ENCODE measurements at regions not wholly inside any gene's neighbourhood (a gene's known extent, or its start where the extent isn't known, plus 50 kb on each side); places are given as distances from the start of the nearest gene placed in this dataset.
"Not testable (repeated sequence)": the region's sequence is repeated elsewhere in the genome, so short reads cannot be mapped to it uniquely, and the experiment has no call there.

GRCh38 chr4:128758314-128758922 is 51.1 kb upstream of the JADE1 start:
- DNase-seq = no peak

GRCh38 chr4:128757712-128758111 is 51.8 kb upstream of the JADE1 start:
- DNase-seq = no peak

GRCh38 chr4:128751354-128751753 is 58.1 kb upstream of the JADE1 start:
- no peak for DNase-seq

GRCh38 chr4:128741748-128742147 is 67.8 kb upstream of the JADE1 start:
- DNase-seq = not testable (repeated sequence)

GRCh38 chr4:128737098-128737513 is 72.4 kb upstream of the JADE1 start:
- no peak for DNase-seq

- no peak for DNase-seq
Measured at GRCh38 chr4:128735714-128736113, 73.8 kb upstream of the JADE1 start.

GRCh38 chr4:128728190-128728589 is 81.3 kb upstream of the JADE1 start:
- no peak for DNase-seq

GRCh38 chr4:128727658-128728057 is 81.8 kb upstream of the JADE1 start:
- DNase-seq = no peak

GRCh38 chr4:128725405-128726055 is 84.0 kb upstream of the JADE1 start:
- no peak for DNase-seq

GRCh38 chr4:128722911-128723310 is 86.6 kb upstream of the JADE1 start:
- no peak for DNase-seq

- DNase-seq = no peak
Measured at GRCh38 chr4:128721896-128722295, 87.6 kb upstream of the JADE1 start.

- DNase-seq = no peak
Measured at GRCh38 chr4:128720270-128720669, 89.2 kb upstream of the JADE1 start.

GRCh38 chr4:128718768-128719167 is 90.7 kb upstream of the JADE1 start:
- DNase-seq = no peak

- no peak for DNase-seq
Measured at GRCh38 chr4:128716338-128716737, 93.2 kb upstream of the JADE1 start.

GRCh38 chr4:128715616-128716015 is 93.9 kb upstream of the JADE1 start:
- DNase-seq = no peak

GRCh38 chr4:128711361-128711760 is 98.1 kb upstream of the JADE1 start:
- DNase-seq = no peak

GRCh38 chr4:128709268-128709667 is 100.2 kb upstream of the JADE1 start:
- peak; percentile 13 for DNase-seq

GRCh38 chr4:128707864-128708263 is 101.6 kb upstream of the JADE1 start:
- no peak for DNase-seq

- no peak for DNase-seq
Measured at GRCh38 chr4:128703948-128704347, 105.6 kb upstream of the JADE1 start.

- no peak for DNase-seq
Measured at GRCh38 chr4:128700659-128701350, 108.7 kb upstream of the JADE1 start.

GRCh38 chr4:128698386-128698785 is 111.1 kb upstream of the JADE1 start:
- DNase-seq = no peak

- DNase-seq = no peak
Measured at GRCh38 chr4:128697323-128697722, 112.2 kb upstream of the JADE1 start.

GRCh38 chr4:128690011-128690410 is 119.5 kb upstream of the JADE1 start:
- no peak for DNase-seq

- DNase-seq = no peak
Measured at GRCh38 chr4:128688846-128689437, 120.6 kb upstream of the JADE1 start.

Data from activated CD4-positive, alpha-beta T cell treated with anti-CD3 and anti-CD28 coated beads, Interleukin-2, Interleukin-6, amounts not matched to agents 100 ng/mL and 50 ng/mL, durations not matched to agents 16 hours and 8 hours (primary cell).